HUES6 (cell line): ENCODE measurements at regions not wholly inside any gene's neighbourhood (a gene's known extent, or its start where the extent isn't known, plus 50 kb on each side); places are given as distances from the start of the nearest gene placed in this dataset.

Source experiments
- H3K27ac ChIP-seq: 2 replicates; pipeline ENCODE4 v1.7.0; 2013; ENCODE audit warnings: low read depth, mild to moderate bottlenecking, low read length, inconsistent platforms
- H3K27me3 ChIP-seq: 2 replicates; pipeline ENCODE4 v1.6.1; 2013; ENCODE audit warnings: low read length; ENCODE audit not compliant: control insufficient read depth, insufficient read depth
- H3K36me3 ChIP-seq: 2 replicates; pipeline ENCODE4 v1.6.1; 2013; ENCODE audit warnings: low read length; ENCODE audit not compliant: control insufficient read depth, insufficient read depth
- H3K4me1 ChIP-seq: 2 replicates; pipeline ENCODE4 v1.6.1; 2013; ENCODE audit warnings: low read length; ENCODE audit not compliant: control insufficient read depth, insufficient read depth
- H3K4me3 ChIP-seq: 2 replicates; pipeline ENCODE4 v1.5.1; 2013; ENCODE audit warnings: low read depth, low read length
- H3K9ac ChIP-seq: one replicate; pipeline ENCODE4 v1.6.1; 2013; ENCODE audit warnings: mild to moderate bottlenecking, low read length
- H3K9me3 ChIP-seq: 2 replicates; pipeline ENCODE4 v1.6.1; 2013; ENCODE audit warnings: low read depth, low read length; ENCODE audit not compliant: control insufficient read depth, insufficient read depth

DNA sequence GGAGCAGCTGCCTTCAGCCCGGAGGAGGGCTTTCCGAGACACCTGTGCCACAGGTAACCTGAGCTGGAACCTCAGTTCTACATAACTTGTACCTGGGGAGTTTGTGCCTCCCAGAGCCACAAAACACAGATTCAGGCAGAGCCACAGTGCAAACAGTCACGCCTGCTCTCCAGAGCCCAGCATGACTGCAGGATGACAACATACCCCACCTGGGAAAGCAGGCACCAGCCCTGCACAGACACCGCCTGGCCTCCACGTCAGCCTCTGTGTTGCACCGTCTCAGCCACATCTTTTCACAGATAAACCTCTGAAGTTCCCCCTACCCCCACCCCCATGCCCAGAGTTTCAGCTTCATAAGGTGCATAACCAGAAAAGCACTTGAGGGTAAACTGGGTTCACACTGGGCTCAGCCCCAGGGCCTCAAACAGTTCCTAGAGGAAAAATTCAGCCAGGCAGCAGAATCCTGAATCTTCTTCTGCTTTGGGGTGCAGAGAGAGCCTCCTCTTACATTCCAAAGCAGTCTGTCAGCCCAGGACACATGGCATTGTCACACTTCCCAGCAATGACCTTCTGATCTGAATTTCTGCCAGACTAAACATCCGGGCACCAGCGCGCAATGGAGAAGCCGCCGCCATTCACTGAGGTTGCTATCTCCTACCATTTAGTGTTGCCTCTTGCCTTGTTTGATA lies 229.5 kb downstream of the TOMM20 start:
- no peaks in the 10 kb centered on the region for H3K36me3 ChIP-seq
- no peak overlapping the region for H3K27ac ChIP-seq
- H3K9ac ChIP-seq = no peak overlapping the region
- peaks cover 14% of the 10 kb centered on the region for H3K4me1 ChIP-seq
- H3K9me3 ChIP-seq = no peaks in the 10 kb centered on the region
- no peaks in the 10 kb centered on the region for H3K27me3 ChIP-seq
- no peak overlapping the region for H3K4me3 ChIP-seq

DNA sequence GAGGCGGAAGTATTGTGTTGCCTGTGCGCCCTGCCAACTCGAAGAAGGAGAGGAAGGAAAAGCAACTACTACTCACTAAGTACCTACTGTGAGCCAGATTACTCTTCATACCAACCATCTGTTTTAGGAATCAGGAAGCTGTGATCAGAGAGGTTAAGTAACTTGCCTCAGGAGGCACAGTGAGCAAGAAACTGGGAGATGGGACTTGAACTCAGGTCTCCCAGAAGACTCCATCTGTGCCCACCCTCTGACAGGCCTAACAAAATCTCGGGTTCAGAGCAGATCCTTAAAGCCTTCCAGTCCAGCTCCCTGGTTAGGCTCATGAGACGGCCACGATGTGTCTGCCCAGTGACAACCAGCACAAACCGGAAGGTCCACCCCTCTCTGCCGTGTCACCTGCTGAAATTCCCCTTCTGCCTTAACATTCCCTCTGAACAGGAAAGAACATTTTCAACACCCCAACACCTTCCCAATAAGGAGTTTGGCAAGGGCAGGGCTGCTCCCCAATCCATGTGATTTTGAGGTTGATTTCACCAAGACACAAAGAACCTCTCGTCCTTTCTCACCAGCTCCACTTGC lies 230.1 kb downstream of the TOMM20 start:
- no peaks in the 10 kb centered on the region for H3K27me3 ChIP-seq
- H3K9me3 ChIP-seq = no peaks in the 10 kb centered on the region
- no peaks in the 10 kb centered on the region for H3K36me3 ChIP-seq
- peaks cover 14% of the 10 kb centered on the region for H3K4me1 ChIP-seq
- no peak overlapping the region for H3K27ac ChIP-seq
- H3K9ac ChIP-seq = no peak overlapping the region
- no peak overlapping the region for H3K4me3 ChIP-seq

DNA sequence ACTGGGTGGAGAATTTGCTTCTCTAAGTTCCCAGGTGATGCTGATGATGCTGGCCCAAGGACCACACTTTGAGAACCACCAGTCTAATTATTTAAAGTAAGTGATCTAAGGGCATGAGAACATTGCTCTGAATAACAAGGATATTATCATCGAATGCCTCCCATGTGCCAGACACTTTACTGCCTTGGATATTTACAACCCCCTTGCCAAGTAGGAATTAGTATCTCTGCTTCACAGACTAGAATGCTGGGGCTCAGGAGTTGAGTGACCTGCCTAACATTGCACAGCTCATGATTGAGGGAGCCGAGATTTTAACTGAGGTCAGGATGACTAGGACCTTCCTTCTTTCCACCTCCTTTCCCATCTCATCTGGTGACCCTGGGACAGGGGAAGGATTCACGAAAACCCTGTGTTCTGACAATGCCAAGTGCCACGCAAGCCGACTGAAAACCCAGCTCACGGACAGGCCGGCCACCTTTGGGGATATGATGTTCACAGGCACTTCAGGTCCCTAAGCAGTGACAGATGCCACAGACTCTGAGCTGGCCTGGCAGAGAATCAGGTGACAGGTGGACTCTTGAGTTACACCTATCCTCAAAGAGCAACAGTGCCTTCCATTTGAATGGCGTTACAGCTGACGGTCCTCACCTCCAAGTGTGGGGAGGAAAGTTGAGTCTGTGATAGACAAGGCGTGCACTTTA lies 230.7 kb downstream of the TOMM20 start:
- no peaks in the 10 kb centered on the region for H3K9me3 ChIP-seq
- H3K4me3 ChIP-seq = no peak overlapping the region
- H3K27ac ChIP-seq = no peak overlapping the region
- H3K27me3 ChIP-seq = no peaks in the 10 kb centered on the region
- H3K9ac ChIP-seq = no peak overlapping the region
- H3K4me1 ChIP-seq = peaks cover 14% of the 10 kb centered on the region
- no peaks in the 10 kb centered on the region for H3K36me3 ChIP-seq

DNA sequence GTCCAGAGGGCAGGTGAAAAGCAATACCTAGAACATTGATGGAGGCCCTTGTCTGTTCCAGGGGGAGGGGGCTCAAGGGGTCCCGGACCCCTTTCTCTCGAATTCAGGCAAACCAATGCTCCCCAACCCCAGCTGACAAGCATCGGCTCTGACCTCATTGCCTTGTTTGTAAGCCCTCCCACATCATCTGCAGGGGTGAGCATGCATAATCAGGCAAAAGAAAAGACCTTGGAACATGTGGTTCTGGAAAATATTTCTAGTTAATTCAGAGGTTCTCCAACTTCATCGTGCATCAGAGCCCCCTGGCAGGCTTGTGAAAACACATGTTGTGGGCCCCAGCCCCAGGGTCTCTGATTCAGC lies 231.3 kb downstream of the TOMM20 start:
- H3K36me3 ChIP-seq = no peaks in the 10 kb centered on the region
- H3K4me1 ChIP-seq = peaks cover 14% of the 10 kb centered on the region
- H3K27ac ChIP-seq = no peak overlapping the region
- no peaks in the 10 kb centered on the region for H3K9me3 ChIP-seq
- H3K4me3 ChIP-seq = no peak overlapping the region
- H3K9ac ChIP-seq = no peak overlapping the region
- H3K27me3 ChIP-seq = no peaks in the 10 kb centered on the region

DNA sequence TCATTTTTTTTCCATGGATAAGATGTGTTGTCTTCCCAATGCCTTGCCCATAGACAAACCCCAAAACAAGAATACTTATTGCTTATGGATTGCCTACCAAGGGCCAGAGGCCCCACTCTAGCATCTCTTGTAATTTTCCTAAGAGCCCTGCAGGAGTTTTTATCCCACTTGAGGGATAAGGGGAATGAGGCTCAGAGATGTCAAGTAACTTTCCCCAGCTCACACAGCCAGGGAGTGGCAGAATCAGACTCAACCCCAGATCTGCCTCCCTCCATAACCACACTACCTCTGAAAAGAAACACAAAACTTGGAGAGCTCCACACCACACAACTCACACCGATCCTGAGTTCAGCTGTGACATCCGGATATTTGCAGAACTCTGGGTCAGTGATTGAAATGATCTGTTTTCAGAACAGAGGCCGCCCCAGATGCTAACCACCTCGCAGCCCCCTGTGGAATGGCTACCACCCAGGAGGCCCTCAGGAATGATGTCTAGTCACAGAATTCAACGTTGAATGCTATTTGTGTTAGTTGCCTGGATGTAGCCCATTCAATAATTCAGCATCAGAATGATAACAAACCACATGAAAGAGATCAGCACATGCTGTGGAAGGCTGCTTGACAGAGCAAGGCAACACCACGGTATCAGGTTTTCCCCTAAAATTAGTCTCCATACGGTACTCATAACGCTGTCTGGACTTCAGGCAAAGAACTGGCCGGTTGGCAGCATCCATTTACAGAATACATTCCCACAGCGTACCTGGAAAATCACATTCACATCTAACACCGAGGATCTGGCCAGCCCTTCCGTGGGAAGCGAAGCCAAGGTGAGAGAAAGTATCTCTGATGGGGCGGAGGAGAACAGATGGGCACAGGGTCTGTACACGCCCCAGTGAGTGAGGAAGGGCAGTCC lies 231.9 kb downstream of the TOMM20 start:
- H3K4me1 ChIP-seq = peaks cover 13% of the 10 kb centered on the region
- no peak overlapping the region for H3K27ac ChIP-seq
- H3K27me3 ChIP-seq = no peaks in the 10 kb centered on the region
- no peaks in the 10 kb centered on the region for H3K36me3 ChIP-seq
- no peak overlapping the region for H3K4me3 ChIP-seq
- no peaks in the 10 kb centered on the region for H3K9me3 ChIP-seq
- no peak overlapping the region for H3K9ac ChIP-seq

DNA sequence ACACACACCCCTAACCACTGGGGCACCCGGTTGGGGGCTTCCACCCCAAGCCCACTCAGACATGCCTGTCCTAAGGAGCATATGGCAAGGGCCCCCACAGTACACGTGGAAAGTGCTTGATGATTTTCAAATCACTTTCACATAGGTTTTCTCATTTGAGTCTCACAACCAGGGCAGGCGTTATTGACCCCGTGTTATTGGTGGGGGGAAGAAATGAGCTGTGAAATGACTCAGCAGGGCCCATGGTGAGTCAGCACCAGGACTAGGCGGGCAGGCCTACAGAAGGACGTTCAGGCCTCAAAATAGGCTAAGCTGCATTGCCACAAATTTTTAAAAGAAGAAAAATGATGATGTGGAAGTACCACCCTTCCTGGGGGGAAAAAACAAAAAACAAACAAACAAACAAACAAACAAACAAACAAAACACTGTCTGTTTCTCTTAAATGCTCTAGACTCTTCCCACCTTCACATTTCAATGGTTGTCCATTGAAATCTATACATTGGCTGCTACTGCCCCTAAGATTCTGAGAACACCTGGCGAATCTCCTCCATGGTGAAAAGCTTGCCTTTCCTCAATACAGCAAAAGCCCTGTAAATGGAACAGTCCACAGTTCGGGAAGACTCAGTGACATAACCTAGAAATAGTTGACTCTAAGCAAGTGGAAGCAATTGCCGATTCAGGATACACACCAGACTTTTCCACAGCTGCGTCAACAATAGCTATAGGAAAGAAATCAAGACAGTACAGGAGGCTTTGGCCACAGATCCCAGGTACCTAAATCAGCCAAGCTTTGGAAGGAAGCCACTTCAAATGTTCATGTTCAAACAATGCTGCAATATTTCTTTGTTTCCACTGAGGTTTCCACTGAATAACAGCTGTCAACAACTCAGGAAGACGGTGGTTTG lies 234.7 kb downstream of the TOMM20 start:
- Histone ChIP-seq H3K36me3 (no peaks in the 10 kb centered on the region), H3K4me1 (peaks cover 3% of the 10 kb centered on the region), H3K4me3 (no peak overlapping the region), H3K27me3 (no peaks in the 10 kb centered on the region), H3K9me3 (no peaks in the 10 kb centered on the region), H3K9ac (no peak overlapping the region), H3K27ac (no peak overlapping the region)

DNA sequence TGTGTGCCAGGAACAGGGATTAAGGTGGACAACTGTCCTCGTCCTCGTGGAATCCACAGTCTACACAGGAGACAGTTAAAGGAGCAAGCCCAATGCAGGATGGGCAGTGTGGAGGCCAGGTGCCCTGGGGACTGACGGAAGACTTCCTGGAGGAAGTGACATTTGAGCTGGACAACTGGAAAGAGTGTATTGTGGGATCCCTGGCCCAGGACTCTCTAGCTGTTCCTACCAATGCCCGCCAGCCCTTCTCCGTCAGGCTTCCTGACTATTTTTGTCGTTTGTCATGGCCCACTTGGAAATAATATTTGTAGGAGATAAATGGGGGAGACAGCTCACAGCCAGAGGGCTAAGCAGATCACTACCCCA lies 235.3 kb downstream of the TOMM20 start:
- Histone ChIP-seq H3K27me3 (no peaks in the 10 kb centered on the region), H3K4me3 (no peak overlapping the region), H3K4me1 (no peaks in the 10 kb centered on the region), H3K9me3 (no peaks in the 10 kb centered on the region; the same call in 1 of the 2 replicates), H3K36me3 (no peaks in the 10 kb centered on the region), H3K9ac (no peak overlapping the region), H3K27ac (no peak overlapping the region)

DNA sequence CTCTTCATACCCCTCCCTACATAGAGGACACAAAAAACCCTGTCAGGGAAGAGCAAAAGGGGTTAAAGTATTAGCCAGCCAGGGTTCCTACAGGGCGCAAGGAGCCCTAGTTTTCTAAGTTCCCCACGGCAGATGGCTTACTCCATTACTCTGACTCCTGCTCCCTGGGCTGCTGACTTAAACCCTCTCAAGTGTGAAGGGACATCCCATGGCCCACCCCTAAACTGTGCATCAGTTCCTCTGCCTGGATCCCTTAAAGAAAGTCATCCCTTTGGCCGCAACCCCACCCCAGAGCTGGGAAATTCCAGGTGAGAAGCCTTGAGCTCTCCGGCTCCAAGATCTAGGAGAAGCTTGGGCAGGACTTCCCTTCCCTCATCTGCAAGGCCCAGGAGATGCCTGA lies 236.0 kb downstream of the TOMM20 start:
- Histone ChIP-seq H3K9ac (no peak overlapping the region), H3K27ac (no peak overlapping the region), H3K4me3 (no peak overlapping the region), H3K4me1 (no peaks in the 10 kb centered on the region), H3K36me3 (no peaks in the 10 kb centered on the region), H3K27me3 (no peaks in the 10 kb centered on the region), H3K9me3 (no peaks in the 10 kb centered on the region; the same call in 1 of the 2 replicates)

DNA sequence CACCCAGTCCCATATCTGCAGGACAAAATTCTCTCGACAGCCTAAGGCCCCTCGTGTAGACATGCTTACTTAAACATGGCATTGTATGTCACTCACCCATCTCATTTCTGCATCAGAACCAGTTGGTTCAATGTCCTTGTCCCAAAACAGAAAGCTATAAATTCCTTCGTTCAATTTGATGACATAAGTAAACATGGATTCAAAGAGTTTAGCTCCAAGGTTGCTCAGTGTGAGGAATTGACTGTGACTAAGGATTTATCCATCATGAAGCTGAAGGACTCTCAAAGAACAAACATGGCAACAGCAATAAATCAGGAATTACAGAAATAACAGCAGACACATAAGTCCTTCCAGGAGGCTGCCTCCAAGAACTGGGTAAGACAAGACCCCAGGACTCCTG lies 237.2 kb downstream of the TOMM20 start:
- H3K27ac ChIP-seq = no peak overlapping the region
- H3K27me3 ChIP-seq = no peaks in the 10 kb centered on the region
- H3K4me1 ChIP-seq = no peaks in the 10 kb centered on the region
- H3K36me3 ChIP-seq = no peaks in the 10 kb centered on the region
- H3K9me3 ChIP-seq = no peaks in the 10 kb centered on the region; the same call in 1 of the 2 replicates
- no peak overlapping the region for H3K4me3 ChIP-seq
- H3K9ac ChIP-seq = no peak overlapping the region

DNA sequence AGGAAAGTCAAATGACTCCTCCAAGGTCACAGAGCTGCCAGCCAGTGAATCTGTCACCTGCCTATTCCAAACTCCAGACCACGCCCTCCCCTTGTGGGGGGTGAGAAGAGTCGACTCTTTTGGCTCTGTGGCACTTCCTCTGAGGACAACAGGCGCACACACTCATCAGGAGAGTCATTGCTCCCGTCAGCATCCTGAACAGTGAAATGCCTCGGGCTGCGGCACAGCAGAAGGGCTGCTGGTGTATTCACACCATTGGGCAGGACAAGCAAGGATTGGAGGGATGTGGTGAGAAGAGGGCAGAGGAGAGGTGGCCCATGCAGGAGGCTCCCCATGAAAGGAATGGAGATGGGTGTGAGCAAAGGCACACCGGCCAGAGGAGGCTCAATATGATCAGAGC lies 239.0 kb downstream of the TOMM20 start:
- no peaks in the 10 kb centered on the region; the same call in 1 of the 2 replicates for H3K9me3 ChIP-seq
- H3K4me1 ChIP-seq = no peaks in the 10 kb centered on the region
- H3K9ac ChIP-seq = no peak overlapping the region
- H3K4me3 ChIP-seq = no peak overlapping the region
- H3K36me3 ChIP-seq = no peaks in the 10 kb centered on the region
- no peaks in the 10 kb centered on the region for H3K27me3 ChIP-seq
- H3K27ac ChIP-seq = no peak overlapping the region
